Trophoblast cell (in vitro differentiated cells and primary cell): ENCODE measurements at regions not wholly inside any gene's neighbourhood (a gene's known extent, or its start where the extent isn't known, plus 50 kb on each side); places are given as distances from the start of the nearest gene placed in this dataset.

Experiments used
- DNase-seq, 2 donors: peaks; one replicate each; pipeline ENCODE4 v3.0.0-alpha.2; 2016
- H2AFZ ChIP-seq: 2 replicates; pipeline ENCODE4 v1.6.1; 2013; ENCODE audit warnings: low read length, moderate library complexity, mild to moderate bottlenecking; ENCODE audit not compliant: insufficient read depth, poor library complexity
- H2AK5ac ChIP-seq: 2 replicates; pipeline ENCODE4 v1.6.1; 2013; ENCODE audit warnings: mild to moderate bottlenecking, low read length
- H2BK120ac ChIP-seq: 2 replicates; pipeline ENCODE4 v1.6.1; 2013; ENCODE audit warnings: low read length, mild to moderate bottlenecking, moderate library complexity; ENCODE audit not compliant: insufficient read depth, poor library complexity
- H2BK12ac ChIP-seq: 2 replicates; pipeline ENCODE4 v1.6.1; 2013; ENCODE audit warnings: mild to moderate bottlenecking, low read length, moderate library complexity
- H2BK5ac ChIP-seq: 2 replicates; pipeline ENCODE4 v1.6.1; 2013; ENCODE audit warnings: low read length, low read depth, moderate library complexity, mild to moderate bottlenecking; ENCODE audit not compliant: poor library complexity
- H3K14ac ChIP-seq: 2 replicates; pipeline ENCODE4 v1.6.1; 2013; ENCODE audit warnings: mild to moderate bottlenecking, low read length
- H3K18ac ChIP-seq: 2 replicates; pipeline ENCODE4 v1.6.1; 2013; ENCODE audit warnings: mild to moderate bottlenecking, low read length
- H3K23ac ChIP-seq: 2 replicates; pipeline ENCODE4 v1.6.1; 2013; ENCODE audit warnings: low read length
- H3K27ac ChIP-seq: 2 replicates; pipeline ENCODE4 v1.5.1; 2013; ENCODE audit warnings: low read depth, mild to moderate bottlenecking, inconsistent platforms, low read length, moderate library complexity
- H3K27me3 ChIP-seq: 2 replicates; pipeline ENCODE4 v1.6.1; 2013; ENCODE audit warnings: inconsistent platforms, mild to moderate bottlenecking, low read length, moderate library complexity; ENCODE audit not compliant: insufficient read depth
- H3K36me3 ChIP-seq, 2 experiments: 1 replicate in 1 of 2; 2 replicates in 1 of 2; pipeline ENCODE4 v1.6.1; 2013; ENCODE audit warnings: low read length in 2 of 2, mild to moderate bottlenecking in 2 of 2, moderate library complexity in 1 of 2; ENCODE audit not compliant: insufficient read depth in 2 of 2, control insufficient read depth in 1 of 2
- H3K4ac ChIP-seq: 2 replicates; pipeline ENCODE4 v1.6.1; 2013; ENCODE audit warnings: low read depth, mild to moderate bottlenecking, low read length, moderate library complexity
- H3K4me1 ChIP-seq, 2 experiments: 1 replicate in 1 of 2; 2 replicates in 1 of 2; pipeline ENCODE4 v1.6.1; 2013; ENCODE audit warnings: low read length in 2 of 2, mild to moderate bottlenecking in 2 of 2, moderate library complexity in 1 of 2; ENCODE audit not compliant: insufficient read depth in 2 of 2, control insufficient read depth in 1 of 2
- H3K4me2 ChIP-seq: 2 replicates; pipeline ENCODE4 v1.6.1; 2013; ENCODE audit warnings: inconsistent platforms, mild to moderate bottlenecking, low read length, moderate library complexity
- H3K4me3 ChIP-seq: 2 replicates; pipeline ENCODE4 v1.5.1; 2013; ENCODE audit warnings: mild to moderate bottlenecking, low read depth, low read length, inconsistent platforms
- H3K79me1 ChIP-seq: one replicate; pipeline ENCODE4 v1.6.1; 2013; ENCODE audit warnings: low read length
- H3K79me2 ChIP-seq: 2 replicates; pipeline ENCODE4 v1.6.1; 2013; ENCODE audit warnings: low read length, mild to moderate bottlenecking; ENCODE audit not compliant: control insufficient read depth, insufficient read depth, poor library complexity
- H3K9ac ChIP-seq: 2 replicates; pipeline ENCODE4 v1.6.1; 2013; ENCODE audit warnings: mild to moderate bottlenecking, low read length
- H3K9me3 ChIP-seq: 2 replicates; pipeline ENCODE4 v1.6.1; 2013; ENCODE audit warnings: low read depth, mild to moderate bottlenecking, control low read depth, inconsistent platforms, low read length; ENCODE audit not compliant: insufficient read depth
- H4K12ac ChIP-seq: 2 replicates; pipeline ENCODE4 v1.6.1; 2013; ENCODE audit warnings: low read depth, mild to moderate bottlenecking, low read length, moderate library complexity
- H4K8ac ChIP-seq: 2 replicates; pipeline ENCODE4 v1.6.1; 2013; ENCODE audit warnings: low read depth, mild to moderate bottlenecking, low read length, moderate library complexity
- H4K91ac ChIP-seq: one replicate; pipeline ENCODE4 v1.6.1; 2013; ENCODE audit warnings: low read depth, mild to moderate bottlenecking, low read length, moderate library complexity
- WGBS: extraction: QIAGEN DNeasy Blood & Tissue Kit; methylation state at CpG from one replicate; pipeline ENCODE4 v1.1.7; 2013; ENCODE audit warnings: missing lambda C conversion rate; ENCODE audit not compliant: insufficient read length, insufficient coverage; ENCODE audit errors: extremely low coverage; 5-methylcytosine and 5-hydroxymethylcytosine counted together

- no peaks in the 10 kb centered on the region for H3K27me3 ChIP-seq
- H2AK5ac ChIP-seq, result no peak overlapping the region
- H3K4ac ChIP-seq, result no peak overlapping the region
- H2BK5ac ChIP-seq, result no peak overlapping the region
- no peak overlapping the region for H2AFZ ChIP-seq
- no peaks in the 10 kb centered on the region for H3K4me1 ChIP-seq
- no peak overlapping the region for H3K4me3 ChIP-seq
- peaks cover 2% of the 10 kb centered on the region for H3K79me2 ChIP-seq
- no peak overlapping the region for H3K18ac ChIP-seq
- no peak overlapping the region for H2BK12ac ChIP-seq
- no peak for DNase-seq
- H3K23ac ChIP-seq, result no peak overlapping the region
- no peak overlapping the region for H3K4me2 ChIP-seq
- no peaks in the 10 kb centered on the region for H3K9me3 ChIP-seq
- no peak overlapping the region for H4K12ac ChIP-seq
- H3K9ac ChIP-seq, result no peak overlapping the region
- H4K91ac ChIP-seq, result no peak overlapping the region
- H3K36me3 ChIP-seq, result no peaks in the 10 kb centered on the region
- no CpG with 5 or more reads among the region's 3 CpGs for WGBS
- no peak overlapping the region for H3K14ac ChIP-seq
- no peak overlapping the region for H4K8ac ChIP-seq
- H3K79me1 ChIP-seq, result no peaks in the 10 kb centered on the region
- H2BK120ac ChIP-seq, result no peak overlapping the region
- no peak overlapping the region for H3K27ac ChIP-seq
Observed at GRCh38 chr3:28587723-28588122, 239.1 kb upstream of the AZI2 start.

GRCh38 chr3:28590216-28590615, 241.6 kb upstream of the AZI2 start:
- no peaks in the 10 kb centered on the region for H3K4me1 ChIP-seq
- H3K79me1 ChIP-seq, result no peaks in the 10 kb centered on the region
- no peak overlapping the region for H3K18ac ChIP-seq
- no peak overlapping the region for H3K14ac ChIP-seq
- H4K8ac ChIP-seq, result no peak overlapping the region
- no peak overlapping the region for H4K12ac ChIP-seq
- H2AFZ ChIP-seq, result no peak overlapping the region
- no peak overlapping the region for H2BK5ac ChIP-seq
- no peak overlapping the region for H3K9ac ChIP-seq
- no peak overlapping the region for H4K91ac ChIP-seq
- H3K79me2 ChIP-seq, result no peaks in the 10 kb centered on the region
- no peak overlapping the region for H2BK120ac ChIP-seq
- H2BK12ac ChIP-seq, result no peak overlapping the region
- no peaks in the 10 kb centered on the region for H3K27me3 ChIP-seq
- no peak overlapping the region for H3K4ac ChIP-seq
- WGBS, result no CpG with 5 or more reads among the region's 2 CpGs
- H3K23ac ChIP-seq, result no peak overlapping the region
- H2AK5ac ChIP-seq, result no peak overlapping the region
- no peaks in the 10 kb centered on the region for H3K36me3 ChIP-seq
- DNase-seq, result peak in 1 of 2 donors; percentile 9
- no peak overlapping the region for H3K4me3 ChIP-seq
- no peak overlapping the region for H3K27ac ChIP-seq
- no peaks in the 10 kb centered on the region for H3K9me3 ChIP-seq
- H3K4me2 ChIP-seq, result no peak overlapping the region

- H3K4me1 ChIP-seq, result no peaks in the 10 kb centered on the region
- no peak overlapping the region for H2BK12ac ChIP-seq
- no peaks in the 10 kb centered on the region for H3K79me1 ChIP-seq
- no peak overlapping the region for H2AFZ ChIP-seq
- no peak overlapping the region for H2AK5ac ChIP-seq
- H3K18ac ChIP-seq, result no peak overlapping the region
- H3K27ac ChIP-seq, result no peak overlapping the region
- H3K4me2 ChIP-seq, result no peak overlapping the region
- no peak overlapping the region for H3K23ac ChIP-seq
- H3K79me2 ChIP-seq, result no peaks in the 10 kb centered on the region
- no peak overlapping the region for H3K4ac ChIP-seq
- H2BK5ac ChIP-seq, result no peak overlapping the region
- no peak for DNase-seq
- H3K4me3 ChIP-seq, result no peak overlapping the region
- no peak overlapping the region for H4K91ac ChIP-seq
- no peak overlapping the region for H4K12ac ChIP-seq
- H4K8ac ChIP-seq, result no peak overlapping the region
- H3K9me3 ChIP-seq, result no peaks in the 10 kb centered on the region
- no CpG with 5 or more reads among the region's 3 CpGs for WGBS
- H3K36me3 ChIP-seq, result no peaks in the 10 kb centered on the region
- H3K27me3 ChIP-seq, result no peaks in the 10 kb centered on the region
- H2BK120ac ChIP-seq, result no peak overlapping the region
- no peak overlapping the region for H3K14ac ChIP-seq
- H3K9ac ChIP-seq, result no peak overlapping the region
Observed at GRCh38 chr3:28590860-28591259, 242.2 kb upstream of the AZI2 start.

DNA sequence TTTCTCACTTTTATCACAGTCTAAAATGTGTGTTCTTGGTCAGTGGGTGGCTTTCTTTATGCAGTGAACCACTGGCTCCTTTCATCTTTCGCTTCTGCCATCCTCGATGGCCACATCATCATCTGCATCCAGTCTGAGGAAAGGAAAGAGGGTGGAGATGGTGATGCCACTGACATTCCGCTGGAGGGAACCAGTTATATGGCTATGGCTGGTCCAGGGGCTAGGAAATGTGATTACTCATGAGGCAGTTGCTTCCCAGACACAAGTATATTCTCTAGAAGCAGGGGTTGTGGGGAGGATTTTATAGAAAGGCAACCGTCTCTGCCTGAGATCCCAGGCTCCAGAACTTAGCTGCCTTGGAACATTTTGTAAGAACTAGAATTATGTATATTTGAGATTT, 246.7 kb upstream of the AZI2 start:
- no peaks in the 10 kb centered on the region for H3K9me3 ChIP-seq
- H2BK5ac ChIP-seq, result no peak overlapping the region
- H2AFZ ChIP-seq, result no peak overlapping the region
- no peak overlapping the region for H4K91ac ChIP-seq
- no peak overlapping the region for H4K12ac ChIP-seq
- H3K27ac ChIP-seq, result no peak overlapping the region
- no peak overlapping the region for H3K14ac ChIP-seq
- no CpG with 5 or more reads among the region's 4 CpGs for WGBS
- H3K27me3 ChIP-seq, result no peaks in the 10 kb centered on the region
- no peak overlapping the region for H2BK120ac ChIP-seq
- H3K4ac ChIP-seq, result no peak overlapping the region
- H4K8ac ChIP-seq, result no peak overlapping the region
- H3K23ac ChIP-seq, result no peak overlapping the region
- no peaks in the 10 kb centered on the region for H3K36me3 ChIP-seq
- H3K4me2 ChIP-seq, result no peak overlapping the region
- no peak overlapping the region for H2BK12ac ChIP-seq
- H3K79me2 ChIP-seq, result no peaks in the 10 kb centered on the region
- H2AK5ac ChIP-seq, result no peak overlapping the region
- H3K4me1 ChIP-seq, result no peaks in the 10 kb centered on the region
- no peak overlapping the region for H3K4me3 ChIP-seq
- no peak overlapping the region for H3K18ac ChIP-seq
- H3K79me1 ChIP-seq, result no peaks in the 10 kb centered on the region
- no peak overlapping the region for H3K9ac ChIP-seq
- DNase-seq, result no peak
